Hepatocyte (in vitro differentiated cells): ENCODE measurements at regions not wholly inside any gene's neighbourhood (a gene's known extent, or its start where the extent isn't known, plus 50 kb on each side); places are given as distances from the start of the nearest gene placed in this dataset.

Experiments
- EZH2phosphoT487 ChIP-seq: fragments of 200-600 bp; sonication (generic); IDR thresholded peaks from one replicate; pipeline ENCODE4 v1.6.1; 2018; ENCODE audit warnings: antibody characterized with exemption, mild to moderate bottlenecking, low read depth, moderate library complexity; ENCODE audit not compliant: unreplicated experiment, severe bottlenecking
- TF ChIP-seq, protein P1 (sequence below): fragments of 200-600 bp; sonication (generic); IDR thresholded peaks from 2 replicates; pipeline ENCODE4 v1.5.1; 2016; ENCODE audit warnings: antibody characterized with exemption, mild to moderate bottlenecking; ENCODE audit not compliant: poor library complexity

DNA sequence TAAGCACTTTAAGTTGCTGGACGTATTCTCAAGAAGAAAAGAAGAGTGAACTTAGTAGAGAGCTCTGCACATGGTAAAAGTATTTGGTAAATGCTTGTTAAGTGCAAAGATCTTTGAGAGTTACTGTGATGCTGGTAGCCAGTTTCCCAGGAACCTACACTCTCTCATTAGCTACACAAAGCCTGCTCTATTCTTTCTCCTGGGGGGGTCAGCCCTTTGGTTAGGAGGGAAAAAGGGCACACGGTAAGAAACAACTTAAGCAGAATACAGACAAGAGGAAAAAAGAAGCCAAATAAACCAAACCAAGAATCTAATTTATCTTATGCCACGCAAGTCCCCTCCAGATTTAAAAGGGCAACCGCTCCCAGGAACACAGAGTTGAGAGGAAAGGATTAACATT is 1100.1 kb upstream of the CDH10 start:
- TF ChIP-seq, protein P1, sequence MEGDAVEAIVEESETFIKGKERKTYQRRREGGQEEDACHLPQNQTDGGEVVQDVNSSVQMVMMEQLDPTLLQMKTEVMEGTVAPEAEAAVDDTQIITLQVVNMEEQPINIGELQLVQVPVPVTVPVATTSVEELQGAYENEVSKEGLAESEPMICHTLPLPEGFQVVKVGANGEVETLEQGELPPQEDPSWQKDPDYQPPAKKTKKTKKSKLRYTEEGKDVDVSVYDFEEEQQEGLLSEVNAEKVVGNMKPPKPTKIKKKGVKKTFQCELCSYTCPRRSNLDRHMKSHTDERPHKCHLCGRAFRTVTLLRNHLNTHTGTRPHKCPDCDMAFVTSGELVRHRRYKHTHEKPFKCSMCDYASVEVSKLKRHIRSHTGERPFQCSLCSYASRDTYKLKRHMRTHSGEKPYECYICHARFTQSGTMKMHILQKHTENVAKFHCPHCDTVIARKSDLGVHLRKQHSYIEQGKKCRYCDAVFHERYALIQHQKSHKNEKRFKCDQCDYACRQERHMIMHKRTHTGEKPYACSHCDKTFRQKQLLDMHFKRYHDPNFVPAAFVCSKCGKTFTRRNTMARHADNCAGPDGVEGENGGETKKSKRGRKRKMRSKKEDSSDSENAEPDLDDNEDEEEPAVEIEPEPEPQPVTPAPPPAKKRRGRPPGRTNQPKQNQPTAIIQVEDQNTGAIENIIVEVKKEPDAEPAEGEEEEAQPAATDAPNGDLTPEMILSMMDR: no peak
- TF ChIP-seq EZH2phosphoT487: no peak
